ENCODE measurements at regions not wholly inside any gene's neighbourhood (a gene's known extent, or its start where the extent isn't known, plus 50 kb on each side); places are given as distances from the start of the nearest gene placed in this dataset.

GRCh38 chr9:633461-633860, 208.0 kb upstream of the DMRT1 start:
- no peak for DNase-seq

- no peak for DNase-seq
Measured at GRCh38 chr9:636931-637591, 204.4 kb upstream of the DMRT1 start.

DNA sequence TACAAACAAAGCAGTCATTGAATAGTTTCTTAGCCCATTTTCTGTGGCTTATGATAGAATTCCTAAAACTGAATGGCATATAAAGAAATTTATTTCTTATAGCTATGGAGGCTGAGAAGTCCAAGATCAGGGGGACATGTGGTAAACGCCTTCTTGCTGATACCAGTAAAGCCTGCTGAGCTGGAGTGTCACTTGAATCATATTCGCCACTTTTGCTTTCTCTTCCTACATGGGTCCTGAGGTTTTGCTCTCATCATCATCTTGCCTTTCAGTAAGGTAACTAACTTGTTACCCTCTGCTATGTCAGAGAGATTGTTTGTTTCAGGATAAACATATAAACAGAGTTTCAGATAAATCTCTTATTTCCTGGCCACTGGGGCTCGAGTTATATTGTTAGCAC, 203.3 kb upstream of the DMRT1 start:
- no peak for DNase-seq

DNA sequence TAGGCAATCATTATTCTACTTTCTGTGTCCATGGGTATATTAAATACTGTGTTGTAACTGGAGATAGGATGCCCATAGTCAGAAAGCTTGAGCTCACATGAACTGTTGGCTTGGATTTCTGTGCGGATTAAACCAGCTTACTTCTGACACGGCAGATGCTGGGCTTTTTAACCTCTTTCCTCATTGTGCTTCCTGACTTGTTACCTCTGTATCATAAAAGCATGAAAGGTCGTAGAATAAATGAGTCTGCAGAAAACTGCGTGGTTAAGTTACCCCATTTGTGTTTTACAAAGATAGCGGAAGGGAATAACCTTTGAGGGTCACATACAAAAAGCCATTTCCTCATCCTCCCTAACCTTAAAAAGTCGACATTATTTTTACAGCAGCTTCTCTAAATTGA, 199.5 kb upstream of the DMRT1 start:
- DNase-seq = no peak

DNA sequence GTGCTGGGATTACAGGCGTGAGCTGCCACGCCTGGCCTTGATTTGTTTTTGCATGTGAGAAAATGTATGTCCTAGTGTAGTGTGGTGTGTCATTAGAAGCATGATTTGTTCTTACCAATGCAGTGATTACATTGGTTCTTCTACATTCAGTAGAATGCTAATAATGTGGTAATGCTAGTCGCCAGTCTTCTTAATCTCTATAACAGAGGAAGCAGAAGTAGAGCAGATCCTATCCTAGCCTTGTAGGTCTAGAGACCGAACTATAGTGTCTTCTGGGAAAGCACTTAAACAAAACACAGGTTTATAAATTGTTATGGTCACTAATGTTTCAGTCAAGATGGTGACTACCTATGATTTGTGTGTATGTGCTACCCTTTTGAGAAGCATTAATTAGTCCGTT, 197.5 kb upstream of the DMRT1 start:
- DNase-seq = no peak

DNA sequence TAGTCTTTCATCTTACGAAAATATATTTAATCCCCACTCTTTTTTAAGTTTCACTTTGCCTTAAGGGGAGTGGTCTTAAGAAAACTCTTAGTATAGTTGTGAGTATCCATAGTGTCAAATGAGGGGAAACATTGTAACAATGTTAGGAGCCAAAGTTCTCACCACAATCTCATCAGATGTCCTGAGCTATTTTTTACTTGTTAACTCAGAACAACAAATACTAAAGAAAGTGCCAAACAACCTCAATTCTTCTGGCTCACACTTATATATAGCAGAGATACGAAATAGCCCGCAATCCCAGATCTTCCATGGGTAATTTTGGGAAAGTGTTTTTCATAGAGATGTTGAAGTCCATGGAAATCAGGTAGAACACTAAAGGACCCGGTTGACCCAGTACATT, 194.0 kb upstream of the DMRT1 start:
- no peak for DNase-seq

DNA sequence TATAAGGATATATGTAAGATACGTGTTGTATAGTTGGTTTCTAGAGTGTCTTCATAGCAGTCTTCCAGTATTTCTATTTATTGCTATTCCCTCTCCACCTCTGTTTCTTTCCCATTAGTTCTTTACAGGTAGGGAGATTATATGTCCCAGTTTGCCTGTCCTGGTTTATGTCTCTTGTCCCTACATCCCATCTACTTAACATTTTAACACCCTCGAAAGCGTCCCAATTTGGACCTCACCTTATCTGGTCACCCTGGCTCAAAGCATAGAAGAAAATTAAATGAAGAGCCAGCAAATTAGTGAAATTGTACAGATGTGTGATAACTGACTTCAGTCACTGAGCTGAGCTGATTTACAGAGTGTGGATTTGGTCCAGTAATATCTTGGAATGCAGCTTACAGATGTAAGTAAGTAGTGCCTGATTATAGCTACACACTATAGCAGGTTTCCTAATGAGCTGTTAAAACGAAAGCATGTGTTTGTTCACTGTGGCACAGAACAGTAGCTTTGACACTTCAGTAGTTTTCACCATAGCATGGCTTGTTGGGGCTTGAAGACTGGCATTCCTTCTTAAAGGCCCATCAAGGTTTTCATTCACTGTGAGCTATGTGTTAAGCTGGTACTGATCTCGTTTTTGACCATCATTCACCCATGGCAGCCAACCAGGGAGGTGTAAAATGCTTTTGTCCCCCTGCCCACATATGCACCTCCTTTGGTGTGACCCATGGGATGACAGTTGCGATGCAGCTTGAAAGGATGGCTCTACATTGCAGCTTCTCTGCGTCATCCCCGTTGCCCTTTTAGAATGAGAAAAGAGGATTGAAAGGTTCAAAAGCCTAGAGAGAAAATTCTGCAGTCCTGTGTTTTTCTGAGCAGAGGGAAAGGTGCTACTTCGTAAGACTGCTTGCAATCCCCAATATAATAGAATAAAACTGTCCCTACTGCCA, 192.1 kb upstream of the DMRT1 start:
- no peak for DNase-seq

- peak in 1 of 2 donors; percentile 3 for DNase-seq
Measured at GRCh38 chr9:650362-650761, 191.1 kb upstream of the DMRT1 start.

GRCh38 chr9:651371-651770, 190.1 kb upstream of the DMRT1 start:
- no peak for DNase-seq

- DNase-seq = no peak
Measured at GRCh38 chr9:652914-653313, 188.6 kb upstream of the DMRT1 start.

GRCh38 chr9:653421-653820, 188.1 kb upstream of the DMRT1 start:
- DNase-seq = no peak

DNA sequence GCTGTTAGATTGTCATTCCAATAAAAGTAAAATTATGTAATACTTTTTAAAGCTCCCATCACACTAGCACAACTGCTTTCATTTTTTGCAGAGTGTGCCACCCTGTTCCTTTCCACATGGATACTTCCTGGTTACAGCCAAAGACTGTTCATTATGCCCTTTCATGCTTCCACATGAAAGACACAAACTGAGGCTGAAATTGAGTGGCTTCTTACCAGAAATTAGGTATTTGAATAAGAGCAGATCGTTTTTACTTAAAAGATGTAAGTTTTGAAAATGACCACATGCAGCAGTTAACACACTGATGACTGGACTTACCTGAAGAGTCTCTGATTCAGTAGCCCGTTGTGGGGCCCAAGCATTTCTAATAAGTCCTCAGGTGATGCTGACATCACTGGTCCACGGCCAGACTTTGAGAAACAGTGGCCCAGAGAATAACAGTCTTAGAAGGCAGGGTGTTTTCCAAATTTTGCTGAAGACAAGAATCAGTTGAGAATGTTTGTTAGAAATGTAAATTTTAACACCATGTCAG, 187.6 kb upstream of the DMRT1 start:
- no peak for DNase-seq

DNA sequence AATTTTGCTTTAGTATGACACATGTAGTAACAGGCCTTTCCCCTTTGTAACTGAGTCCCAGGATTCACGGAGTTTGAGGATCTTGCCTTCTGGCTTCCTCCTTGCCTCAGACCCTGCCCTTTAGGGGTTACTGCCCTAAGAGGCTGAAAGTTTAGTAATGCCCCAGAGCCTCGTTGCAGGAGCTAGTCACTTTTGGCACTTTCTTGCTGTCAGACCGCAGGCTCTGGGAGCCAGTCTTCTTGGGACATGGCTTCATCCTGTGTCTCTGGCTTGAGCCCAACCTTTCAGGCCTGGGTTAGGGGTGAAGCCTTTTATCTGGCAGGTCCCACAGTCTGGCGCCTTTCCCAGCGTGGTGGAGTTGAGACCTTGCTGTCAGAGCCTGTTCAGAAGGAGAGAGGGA, 185.6 kb upstream of the DMRT1 start:
- DNase-seq = no peak

- no peak for DNase-seq
Measured at GRCh38 chr9:656926-657568, 184.4 kb upstream of the DMRT1 start.

DNA sequence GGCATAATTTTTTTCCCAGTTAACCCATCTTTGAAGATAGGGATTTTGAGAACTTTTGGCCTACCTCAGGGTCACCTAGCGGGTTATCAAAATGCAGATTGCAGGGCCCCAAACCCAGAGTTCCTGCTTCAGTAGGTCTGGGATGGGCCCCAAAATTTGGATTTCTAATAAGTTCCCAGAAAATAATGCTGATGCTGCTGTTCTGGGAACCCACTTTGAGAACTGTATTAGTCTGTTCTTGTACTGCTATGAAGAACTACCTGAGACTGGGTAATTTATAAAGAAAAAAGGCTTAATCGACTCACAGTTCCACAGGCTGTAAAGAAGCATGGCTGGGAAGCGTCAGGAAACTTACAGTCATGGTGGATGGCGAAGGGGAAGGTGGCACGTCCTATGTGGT, 182.2 kb upstream of the DMRT1 start:
- no peak for DNase-seq

- DNase-seq = no peak
Measured at GRCh38 chr9:660227-660626, 181.3 kb upstream of the DMRT1 start.

DNA sequence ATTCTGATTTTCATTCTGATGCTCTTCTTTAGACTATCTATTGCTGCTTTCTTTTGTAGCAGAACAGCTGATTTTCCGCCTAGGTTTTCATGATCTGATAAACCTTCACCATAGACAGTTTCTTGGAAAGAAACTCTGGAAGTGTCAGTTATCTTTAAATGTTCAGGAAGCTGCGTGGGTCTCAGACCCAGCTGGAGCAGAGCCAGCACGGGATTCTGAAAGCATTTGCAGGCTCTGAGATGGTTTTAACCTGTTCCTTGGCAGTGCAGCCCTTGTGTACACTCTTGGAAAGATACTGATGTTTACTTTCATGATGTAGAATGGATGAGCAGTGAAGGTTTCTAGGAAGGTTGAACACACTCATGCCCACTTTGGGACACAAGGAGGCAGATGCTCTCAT, 178.0 kb upstream of the DMRT1 start:
- DNase-seq = no peak

DNA sequence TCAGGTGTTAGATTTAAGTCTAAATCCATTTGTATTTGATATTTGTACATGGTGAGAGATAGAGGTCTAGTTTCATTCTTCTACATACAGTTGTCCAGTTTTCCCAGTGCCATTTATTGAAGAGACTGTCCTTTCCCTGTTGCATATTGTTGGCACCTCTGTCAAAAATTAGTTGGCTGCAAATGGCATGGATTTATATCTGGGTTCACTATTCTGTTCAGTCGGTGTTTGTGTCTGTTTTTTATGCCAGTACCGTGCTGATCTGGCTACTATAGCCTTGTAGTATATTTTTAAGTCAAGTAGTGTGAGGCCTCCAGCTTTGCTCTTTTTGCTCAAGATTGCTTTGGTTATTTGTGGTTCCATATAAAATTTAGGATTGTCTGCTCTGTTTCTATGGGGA, 176.2 kb upstream of the DMRT1 start:
- DNase-seq = no peak

DNA sequence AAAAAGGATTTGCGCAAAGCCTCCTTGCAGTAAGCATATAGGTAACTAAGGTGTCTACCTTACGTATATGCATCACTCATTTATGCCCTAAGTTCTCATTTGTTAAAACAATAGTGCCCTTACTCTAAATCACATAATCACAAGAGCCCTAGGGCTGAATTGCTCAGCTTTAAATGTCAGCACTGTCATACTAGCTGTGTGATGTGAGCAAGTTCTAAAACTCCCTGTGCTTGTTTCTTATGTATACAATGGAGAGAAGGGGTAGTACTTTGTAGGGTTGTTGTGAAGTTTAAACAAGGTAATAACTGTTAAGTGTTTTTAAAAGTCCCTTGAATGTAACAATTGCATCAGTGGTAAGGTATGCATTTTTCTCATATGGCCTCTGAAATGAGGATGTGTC, 169.5 kb upstream of the DMRT1 start:
- no peak for DNase-seq

- no peak for DNase-seq
Measured at GRCh38 chr9:672851-673250, 168.6 kb upstream of the DMRT1 start.

DNA sequence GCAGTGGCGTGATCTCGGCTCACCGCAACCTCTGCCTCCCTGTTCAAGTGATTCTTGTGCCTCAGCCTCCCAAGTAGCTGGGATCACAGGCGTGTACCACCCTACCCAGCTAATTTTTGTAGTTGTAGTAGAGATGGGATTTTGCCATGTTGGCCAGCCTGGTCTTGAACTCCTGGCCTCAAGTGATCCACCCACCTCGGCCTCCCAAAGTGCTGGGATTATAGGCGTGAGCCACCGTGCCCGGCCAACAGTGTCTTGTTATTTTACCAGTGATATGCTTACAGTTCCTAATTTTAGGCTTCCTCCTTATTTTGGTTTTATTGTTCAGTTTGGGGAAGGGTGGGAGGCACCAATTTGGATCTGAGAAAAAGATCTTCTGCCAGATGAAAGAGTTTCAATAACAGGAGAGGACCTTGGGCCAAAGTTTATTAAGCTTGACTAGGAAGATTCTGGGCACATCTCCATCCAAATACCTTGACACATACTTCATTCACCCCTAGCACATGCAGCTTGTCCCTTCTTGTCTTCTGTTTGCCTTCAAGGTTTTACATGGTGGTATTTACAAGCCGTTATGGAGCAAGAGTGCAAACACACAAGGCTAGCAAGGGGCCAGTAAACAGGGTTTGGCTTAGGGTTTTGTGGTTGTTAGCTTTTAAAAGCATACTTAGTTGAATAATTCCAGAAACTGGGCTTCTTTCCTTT, 168.1 kb upstream of the DMRT1 start:
- DNase-seq = no peak

DNA sequence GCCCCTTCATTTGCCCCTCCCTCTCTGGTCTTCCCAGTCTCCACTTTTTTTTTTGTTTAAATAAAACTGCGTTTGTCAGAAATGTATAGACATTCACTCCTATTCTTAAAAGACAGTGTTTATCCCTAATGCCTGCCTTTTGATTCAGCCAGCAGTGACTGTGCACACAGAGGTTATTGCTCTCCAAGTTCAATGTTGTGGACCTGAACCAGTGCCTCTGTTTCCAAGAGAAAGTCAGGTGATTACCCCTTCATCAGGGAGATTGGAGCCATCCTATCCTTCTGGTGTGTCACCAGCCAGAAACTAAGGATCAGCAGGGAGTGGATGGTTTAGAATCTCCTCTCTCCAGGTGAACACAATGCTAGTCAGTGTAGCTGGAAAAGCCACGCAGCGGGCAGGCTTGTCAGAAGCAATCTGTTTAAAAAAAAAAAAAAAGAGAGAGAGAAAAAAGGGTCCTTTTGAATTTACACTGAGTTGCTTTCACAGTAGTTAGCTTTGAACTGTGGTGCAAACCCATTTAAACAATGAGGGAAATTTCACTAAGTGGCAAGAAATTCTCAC, 167.5 kb upstream of the DMRT1 start:
- DNase-seq = no peak

Data from CD4-positive, alpha-beta T cell treated with Interleukin-4 for 1 hour (primary cell).